ENCODE measurements at regions not wholly inside any gene's neighbourhood (a gene's known extent, or its start where the extent isn't known, plus 50 kb on each side); places are given as distances from the start of the nearest gene placed in this dataset.

- TF ChIP-seq CTCF (IDR thresholded peaks at IDR 0.05), result no peak
- TF ChIP-seq EP300 (IDR thresholded peaks at IDR 0.05), result no peak
- no peak for TF ChIP-seq POLR2AphosphoS5 (IDR thresholded peaks at IDR 0.05)
Observed at GRCh38 chr11:96530473-96530872, 140.7 kb downstream of the JRKL start.

All from sigmoid colon (tissue), 4 donors.